ENCODE measurements at regions not wholly inside any gene's neighbourhood (a gene's known extent, or its start where the extent isn't known, plus 50 kb on each side); places are given as distances from the start of the nearest gene placed in this dataset.
"Not testable (repeated sequence)": the region's sequence is repeated elsewhere in the genome, so short reads cannot be mapped to it uniquely, and the experiment has no call there.

DNA sequence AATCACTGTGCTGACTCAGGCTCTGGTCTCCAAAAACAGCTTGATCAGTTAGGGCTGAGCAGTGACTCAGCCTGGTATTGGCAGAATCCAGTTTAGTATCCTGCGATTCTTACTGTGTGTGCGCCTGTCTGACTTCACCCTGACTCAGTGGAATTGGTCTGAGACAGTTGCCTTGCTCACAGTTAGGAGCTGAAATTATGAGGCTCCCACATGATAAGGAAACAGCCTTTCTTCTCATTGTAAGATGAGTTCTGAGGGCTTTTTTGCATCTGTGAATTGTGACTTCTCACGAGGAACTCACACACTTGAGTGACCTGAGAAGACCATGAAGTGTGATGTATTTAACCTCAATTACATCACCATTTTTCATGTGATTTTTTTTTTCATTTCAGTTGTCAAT lies 1282.4 kb downstream of the RPIA start:
- DNase-seq: not testable (repeated sequence)

GRCh38 chr2:89979826-89980537 lies 1288.5 kb downstream of the RPIA start:
- not testable (repeated sequence) for DNase-seq

- DNase-seq: not testable (repeated sequence)
Measured at GRCh38 chr2:89982246-89982645, 1290.8 kb downstream of the RPIA start.

DNA sequence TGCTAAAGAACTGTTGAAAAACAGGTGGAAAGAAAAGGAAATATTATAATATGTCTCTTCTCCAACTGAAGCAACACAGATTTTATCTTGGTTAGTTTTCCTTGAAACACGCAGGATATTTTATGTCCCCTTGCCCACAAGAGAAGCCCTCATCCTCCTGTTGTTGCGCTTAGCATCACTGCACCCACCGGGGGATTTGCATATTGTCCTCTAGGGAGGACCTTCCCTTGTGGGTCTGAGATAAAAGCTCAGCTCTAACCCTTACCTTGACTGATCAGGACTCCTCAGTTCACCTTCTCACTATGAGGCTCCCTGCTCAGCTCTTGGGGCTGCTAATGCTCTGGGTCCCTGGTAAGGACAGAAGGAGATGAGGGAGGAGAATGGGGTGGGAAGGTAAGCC lies 1294.2 kb downstream of the RPIA start:
- DNase-seq: not testable (repeated sequence)

DNA sequence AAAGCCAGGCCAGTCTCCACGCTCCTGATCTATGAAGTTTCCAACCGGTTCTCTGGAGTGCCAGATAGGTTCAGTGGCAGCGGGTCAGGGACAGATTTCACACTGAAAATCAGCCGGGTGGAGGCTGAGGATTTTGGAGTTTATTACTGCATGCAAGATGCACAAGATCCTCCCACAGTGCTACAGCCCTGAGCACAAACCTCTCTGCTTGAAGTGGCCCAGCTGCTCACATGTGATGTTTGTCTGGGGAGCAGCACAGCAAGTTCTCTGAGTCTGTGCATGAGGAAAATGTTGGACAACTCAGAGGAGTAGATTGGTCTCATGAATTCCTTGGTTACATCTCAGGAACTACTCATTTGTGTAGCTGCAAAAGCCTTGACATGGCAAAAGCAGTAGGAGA lies 1295.1 kb downstream of the RPIA start:
- not testable (repeated sequence) for DNase-seq

DNA sequence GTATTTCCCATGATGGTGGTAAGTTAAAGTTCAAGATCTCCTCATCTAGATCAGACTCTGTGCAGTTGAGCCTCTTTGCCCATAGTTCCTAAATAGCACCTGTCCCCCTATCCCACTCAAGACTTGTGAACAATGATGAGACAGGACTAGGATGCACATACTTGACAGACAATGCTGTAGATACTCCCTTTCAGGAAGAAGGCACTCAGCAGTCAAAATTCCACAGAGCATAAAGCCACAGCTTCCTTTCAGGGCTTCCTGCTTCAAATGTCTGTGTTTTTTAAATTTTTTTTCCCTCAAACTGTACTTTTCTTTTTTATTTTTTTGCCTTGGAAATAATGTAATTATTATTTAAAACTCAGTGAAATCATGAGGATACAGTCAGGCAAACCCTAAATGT lies 1305.3 kb downstream of the RPIA start:
- DNase-seq: not testable (repeated sequence)

DNA sequence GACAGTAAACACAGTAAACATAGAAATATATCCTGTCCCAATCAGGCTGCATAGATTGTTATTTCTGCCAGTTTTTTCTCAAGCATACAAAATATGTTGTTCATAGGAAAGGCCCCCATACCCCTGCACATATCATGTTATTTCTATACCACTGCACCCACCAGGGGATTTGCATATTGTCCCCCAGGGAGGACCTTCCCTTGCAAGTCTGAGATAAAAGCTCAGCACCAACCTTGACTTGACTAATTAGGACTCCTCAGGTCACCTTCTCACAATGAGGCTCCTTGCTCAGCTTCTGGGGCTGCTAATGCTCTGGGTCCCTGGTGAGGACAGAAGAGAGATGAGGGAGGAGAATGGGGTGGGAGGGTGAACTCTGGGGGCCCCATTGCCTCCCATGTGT lies 1313.1 kb downstream of the RPIA start:
- DNase-seq: not testable (repeated sequence)

DNA sequence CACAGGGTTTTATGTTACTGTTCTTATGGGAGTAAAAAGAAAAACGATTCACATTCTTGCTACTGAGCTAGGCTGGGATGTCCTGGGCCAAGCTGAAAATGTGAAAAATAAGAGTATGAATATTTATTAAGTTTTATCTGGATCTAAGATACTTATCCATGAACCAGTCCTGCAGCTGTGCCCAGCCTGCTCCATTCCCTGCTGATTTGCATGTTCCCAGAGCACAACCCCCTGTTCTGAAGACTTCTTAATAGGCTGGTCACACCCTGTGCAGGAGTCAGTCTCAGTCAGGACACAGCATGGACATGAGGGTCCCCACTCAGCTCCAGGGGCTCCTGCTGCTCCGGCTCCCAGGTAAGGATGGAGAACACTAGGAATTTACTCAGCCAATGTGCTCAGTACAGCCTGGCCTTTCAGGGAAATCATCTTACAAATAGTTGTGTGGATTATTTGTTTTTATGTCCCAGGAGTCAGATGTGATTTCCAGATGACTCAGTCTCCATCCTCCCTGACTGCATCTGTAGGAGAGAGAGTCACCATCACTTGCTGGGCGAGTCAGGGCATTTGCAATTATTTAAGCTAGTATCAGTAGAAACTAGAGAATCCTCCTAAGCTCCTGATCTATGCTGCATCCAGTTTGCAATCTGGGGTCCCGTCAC lies 1319.1 kb downstream of the RPIA start:
- not testable (repeated sequence) for DNase-seq

DNA sequence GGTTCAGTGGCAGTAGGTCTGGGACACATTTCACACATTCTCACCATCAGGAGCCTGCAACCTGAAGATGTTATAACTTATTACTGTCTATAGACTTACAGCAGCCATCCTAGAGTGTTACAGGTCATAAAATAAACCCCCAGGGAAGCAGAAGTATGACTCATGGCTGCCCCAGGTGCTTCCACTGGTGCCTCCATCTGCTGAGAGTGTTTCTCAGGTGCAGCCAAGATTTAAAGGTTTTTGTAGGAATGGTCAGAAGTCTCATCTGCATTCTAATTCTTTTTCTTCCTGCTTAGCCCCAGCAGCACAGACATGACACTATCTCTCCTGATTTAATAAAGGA lies 1319.6 kb downstream of the RPIA start:
- DNase-seq: not testable (repeated sequence)

- DNase-seq: not testable (repeated sequence)
Measured at GRCh38 chr2:90019908-90020307, 1328.4 kb downstream of the RPIA start.

DNA sequence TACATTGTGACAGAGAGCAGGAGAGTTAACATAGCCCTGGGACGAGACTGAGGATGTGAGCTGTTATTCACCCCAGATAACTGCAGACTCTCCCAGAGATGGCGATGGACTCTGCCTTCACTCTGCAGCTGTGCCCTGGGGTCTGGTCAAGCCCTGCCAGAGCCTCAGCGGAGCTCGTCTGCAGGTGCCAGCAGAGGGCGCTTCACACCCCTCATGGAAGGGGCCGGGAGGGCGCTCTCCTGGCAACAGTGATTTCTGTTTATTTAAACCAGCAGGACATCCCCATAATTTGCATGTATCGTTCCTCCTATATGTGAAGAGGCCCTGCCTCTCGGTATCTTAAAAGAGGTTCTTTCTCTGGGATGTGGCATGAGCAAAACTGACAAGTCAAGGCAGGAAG lies 1329.8 kb downstream of the RPIA start:
- not testable (repeated sequence) for DNase-seq

GRCh38 chr2:90027231-90027643 lies 1335.8 kb downstream of the RPIA start:
- DNase-seq: not testable (repeated sequence)

DNA sequence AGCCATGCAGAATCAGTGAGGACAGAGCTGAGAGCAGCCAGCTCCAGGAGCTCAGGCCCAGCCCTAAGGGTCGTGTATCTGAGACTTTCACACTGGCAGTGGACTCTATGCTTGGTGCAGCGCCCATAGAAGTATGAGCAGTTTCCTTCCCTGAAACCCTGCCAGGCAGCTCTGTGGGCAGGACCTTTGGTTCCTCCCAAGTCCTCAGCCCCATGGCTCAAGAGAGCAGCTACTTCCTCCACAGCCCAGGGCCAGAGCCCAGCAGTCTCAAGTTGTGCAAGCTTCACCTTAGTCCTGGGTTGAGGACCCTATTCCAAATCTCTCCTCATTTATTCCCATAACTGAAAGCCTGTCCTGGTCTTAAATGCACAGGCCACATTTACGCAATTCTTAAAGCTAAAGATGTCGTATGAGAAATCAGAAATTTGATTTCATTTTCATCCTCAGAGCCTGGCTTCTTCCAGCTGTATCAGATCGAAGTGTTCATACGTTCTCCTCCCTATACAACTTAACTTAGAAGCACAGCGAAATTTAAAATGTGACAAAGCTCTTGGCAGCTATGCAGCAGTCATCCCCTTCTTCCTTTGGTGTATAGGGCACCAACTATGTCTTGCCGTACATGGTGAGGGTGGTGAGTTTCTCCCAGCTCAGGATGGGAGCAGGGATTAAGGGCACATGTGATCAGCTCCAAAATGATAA lies 1337.1 kb downstream of the RPIA start:
- DNase-seq: not testable (repeated sequence)

- not testable (repeated sequence) for DNase-seq
Measured at GRCh38 chr2:90029080-90029428, 1337.6 kb downstream of the RPIA start.

- not testable (repeated sequence) for DNase-seq
Measured at GRCh38 chr2:90032269-90032668, 1340.8 kb downstream of the RPIA start.

- not testable (repeated sequence) for DNase-seq
Measured at GRCh38 chr2:90036335-90036734, 1344.9 kb downstream of the RPIA start.

DNA sequence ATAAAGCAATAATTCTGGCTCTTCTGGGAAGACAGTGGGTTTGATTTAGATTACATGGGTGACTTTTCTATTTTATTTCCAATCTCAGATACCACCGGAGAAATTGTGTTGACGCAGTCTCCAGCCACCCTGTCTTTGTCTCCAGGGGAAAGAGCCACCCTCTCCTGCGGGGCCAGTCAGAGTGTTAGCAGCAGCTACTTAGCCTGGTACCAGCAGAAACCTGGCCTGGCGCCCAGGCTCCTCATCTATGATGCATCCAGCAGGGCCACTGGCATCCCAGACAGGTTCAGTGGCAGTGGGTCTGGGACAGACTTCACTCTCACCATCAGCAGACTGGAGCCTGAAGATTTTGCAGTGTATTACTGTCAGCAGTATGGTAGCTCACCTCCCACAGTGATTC lies 1347.6 kb downstream of the RPIA start:
- not testable (repeated sequence) for DNase-seq

DNA sequence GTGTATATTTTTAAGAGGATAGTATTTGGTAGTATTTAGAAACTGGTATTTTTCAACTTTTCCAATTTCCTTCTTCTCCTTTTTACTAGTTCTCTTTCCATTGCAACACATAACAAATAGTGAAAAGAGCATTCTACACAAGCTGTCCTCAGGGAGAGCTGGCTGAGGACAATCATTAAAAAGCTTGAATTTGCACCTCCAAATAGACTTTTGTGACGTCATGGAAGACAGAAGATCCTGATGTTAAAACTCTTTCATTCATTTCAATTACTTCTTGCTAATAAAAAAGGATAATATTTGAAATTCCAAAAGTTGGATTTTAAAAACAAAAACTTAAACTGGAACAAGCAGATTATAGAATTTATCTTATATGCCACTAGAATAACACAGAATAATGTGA lies 1356.3 kb downstream of the RPIA start:
- not testable (repeated sequence) for DNase-seq

DNA sequence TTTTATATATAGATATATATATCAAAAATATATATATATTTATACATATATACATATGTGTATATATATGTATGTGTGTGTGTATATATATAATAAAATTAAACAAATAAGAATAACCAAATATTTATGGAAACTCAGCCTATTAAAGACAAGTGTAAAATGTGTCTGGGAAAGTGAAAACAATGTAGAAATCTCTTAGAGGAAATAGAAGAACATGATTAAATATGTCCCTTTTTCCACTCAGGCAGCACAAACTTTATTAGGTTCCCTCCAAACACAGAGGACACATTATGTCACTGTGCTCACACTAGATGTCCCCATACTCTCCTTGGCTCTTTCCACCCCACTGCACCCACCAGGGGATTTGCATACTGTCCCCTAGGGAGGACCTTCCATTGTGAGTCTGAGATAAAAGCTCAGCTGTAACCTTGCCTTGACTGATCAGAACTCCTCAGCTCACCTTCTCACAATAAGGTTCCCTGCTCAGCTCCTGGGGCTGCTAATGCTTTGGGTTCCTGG lies 1360.7 kb downstream of the RPIA start:
- DNase-seq: not testable (repeated sequence)

DNA sequence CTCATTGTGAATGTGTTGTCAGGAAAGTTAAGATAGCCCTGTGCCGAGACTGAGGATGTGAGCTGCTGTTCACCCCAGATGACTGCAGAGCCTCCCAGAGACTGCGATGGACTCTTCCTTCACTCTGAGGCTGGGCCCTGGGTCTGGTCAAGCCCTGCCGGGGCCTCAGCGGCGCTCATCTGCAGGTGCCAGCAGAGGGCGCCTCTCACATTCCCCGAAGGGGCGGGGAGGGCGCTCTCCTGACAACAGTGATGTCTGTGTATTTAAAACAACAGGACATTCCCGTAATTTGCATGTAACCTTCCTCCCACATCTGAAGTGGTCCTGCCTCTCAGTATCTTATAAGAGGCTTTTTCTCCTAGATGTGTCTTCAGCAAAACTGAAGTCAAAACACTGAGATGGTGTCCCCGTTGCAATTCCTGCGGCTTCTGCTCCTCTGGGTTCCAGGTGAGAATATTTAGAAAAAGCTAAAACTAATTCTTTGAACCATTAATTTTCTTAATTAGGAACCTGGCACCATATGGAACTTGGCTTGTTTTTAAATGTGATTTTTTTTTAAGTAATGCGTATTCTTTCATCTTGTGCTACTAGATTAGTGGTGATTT lies 1377.9 kb downstream of the RPIA start:
- DNase-seq: no peak

GRCh38 chr2:90076311-90076710 lies 1384.8 kb downstream of the RPIA start:
- no peak for DNase-seq

DNA sequence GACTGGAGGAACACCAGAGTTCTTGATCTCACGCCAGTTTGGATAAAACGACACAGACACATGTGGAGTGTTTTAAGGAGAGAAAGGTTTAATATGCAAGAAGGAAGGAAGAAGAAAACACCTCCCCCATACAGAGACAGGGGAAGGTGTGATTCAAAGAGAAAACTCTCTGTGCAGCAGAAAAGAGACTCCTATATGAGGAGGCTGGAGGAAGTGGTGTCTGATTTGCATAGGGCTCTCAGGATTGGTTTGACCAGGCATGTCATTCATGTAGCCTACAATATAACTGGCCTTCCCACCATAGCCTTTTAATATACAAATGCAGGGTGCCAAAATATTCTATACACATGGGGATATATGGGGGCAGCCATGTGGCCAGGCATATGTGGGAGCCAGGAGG lies 1386.5 kb downstream of the RPIA start:
- DNase-seq: no peak

DNA sequence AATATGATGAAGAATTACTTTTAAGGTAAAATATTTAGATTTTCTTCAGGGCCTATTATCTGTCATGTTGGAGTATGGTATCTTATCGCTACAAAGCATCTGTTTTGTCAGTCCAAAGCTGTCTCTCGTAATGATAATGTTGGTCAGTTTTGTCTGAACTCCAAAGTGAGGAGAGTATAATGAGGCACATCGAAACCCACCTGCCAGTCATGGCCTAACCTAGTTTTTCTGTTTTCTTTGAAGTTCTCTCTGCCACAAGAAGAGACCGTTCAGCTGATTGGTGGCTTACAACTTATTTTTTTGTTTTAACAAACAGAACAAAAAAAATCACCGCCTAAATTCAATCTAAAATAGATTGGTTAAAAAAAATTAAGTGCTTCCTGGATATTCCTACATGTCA lies 1387.9 kb downstream of the RPIA start:
- DNase-seq: no peak
